ENCODE measurements at regions not wholly inside any gene's neighbourhood (a gene's known extent, or its start where the extent isn't known, plus 50 kb on each side); places are given as distances from the start of the nearest gene placed in this dataset.
"Not testable (repeated sequence)": the region's sequence is repeated elsewhere in the genome, so short reads cannot be mapped to it uniquely, and the experiment has no call there.

DNA sequence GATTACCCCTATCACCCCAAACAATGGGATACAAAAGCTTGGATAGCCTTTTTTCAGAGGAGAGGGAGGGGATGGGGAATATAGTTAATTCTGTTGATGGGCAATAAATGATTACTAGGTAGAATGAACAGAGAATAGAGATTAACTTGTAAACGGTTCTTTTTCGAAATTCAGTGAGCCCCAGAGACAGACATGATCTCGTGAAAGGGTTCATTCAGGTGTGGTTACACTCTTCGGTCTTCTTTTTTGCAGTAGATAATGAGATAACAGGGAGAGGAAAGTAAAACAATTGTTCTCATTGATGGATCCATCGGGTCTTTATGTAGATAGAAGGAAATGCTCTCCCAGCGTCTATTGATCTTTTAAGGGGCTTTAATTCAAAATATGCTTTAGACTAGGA, 69.3 kb upstream of the RASSF8 start:
- H3K4me3 ChIP-seq (ENCODE audit: low read depth, low read length), result no peak overlapping the region
- no peak for DNase-seq (ENCODE audit: low read depth)
- no peak for TF ChIP-seq CTCF (IDR thresholded peaks at IDR 0.05; ENCODE audit: insufficient read depth, low read depth, low read length, missing control alignments)

DNA sequence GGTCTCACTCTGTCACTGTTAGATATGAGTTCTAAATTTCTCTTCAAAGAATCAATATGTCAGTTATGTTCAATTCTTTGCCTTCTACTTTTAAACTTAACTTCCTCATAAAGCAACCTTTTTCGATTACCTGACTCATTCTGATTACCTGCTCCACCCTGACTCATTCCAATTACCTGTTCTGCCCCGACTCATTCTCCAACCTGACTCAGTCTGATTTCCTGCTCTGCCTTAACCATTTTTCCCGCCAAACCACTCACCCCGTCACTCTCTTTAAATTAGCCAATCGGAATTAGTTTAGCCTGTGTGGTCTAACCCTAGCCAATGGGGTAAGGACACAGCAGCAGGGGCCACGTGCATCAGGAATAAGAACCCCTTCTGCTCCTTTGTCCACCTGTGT, 67.4 kb upstream of the RASSF8 start:
- not testable (repeated sequence) for H3K4me3 ChIP-seq (ENCODE audit: low read depth, low read length); DNase-seq (ENCODE audit: low read depth)

DNA sequence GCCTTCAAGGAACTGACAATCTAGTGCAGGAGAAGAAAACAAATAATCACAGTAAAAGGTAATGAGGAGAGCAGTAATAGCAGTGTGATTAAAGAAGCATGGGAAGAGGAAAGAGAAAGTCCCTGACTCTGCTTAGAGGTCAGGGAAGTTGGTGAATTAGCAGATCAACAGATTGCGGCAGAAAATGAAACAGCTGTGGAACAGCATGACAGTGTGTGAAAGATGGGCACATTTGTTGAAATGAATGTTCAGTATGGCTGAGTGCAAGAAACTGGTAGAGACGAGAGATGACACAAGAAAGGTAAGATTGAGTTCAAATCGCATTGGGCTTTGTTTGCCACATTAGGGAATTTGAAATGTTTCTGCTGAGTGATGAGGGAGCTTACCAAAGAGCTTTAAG, 63.7 kb upstream of the RASSF8 start:
- no peak for DNase-seq (ENCODE audit: low read depth)
- no peak overlapping the region for H3K4me3 ChIP-seq (ENCODE audit: low read depth, low read length)
- TF ChIP-seq CTCF (IDR thresholded peaks at IDR 0.05; ENCODE audit: insufficient read depth, low read depth, low read length, missing control alignments), result no peak

GRCh38 chr12:25896981-25897380, 61.5 kb upstream of the RASSF8 start:
- DNase-seq (ENCODE audit: low read depth), result no peak
- H3K4me3 ChIP-seq (ENCODE audit: low read depth, low read length), result no peak overlapping the region
- no peak for TF ChIP-seq CTCF (IDR thresholded peaks at IDR 0.05; ENCODE audit: insufficient read depth, low read depth, low read length, missing control alignments)

- TF ChIP-seq CTCF (IDR thresholded peaks at IDR 0.05; ENCODE audit: insufficient read depth, low read depth, low read length, missing control alignments), result no peak
- DNase-seq (ENCODE audit: low read depth), result no peak
- no peak overlapping the region for H3K4me3 ChIP-seq (ENCODE audit: low read depth, low read length)
Observed at GRCh38 chr12:25903603-25904245, 54.8 kb upstream of the RASSF8 start.

- TF ChIP-seq CTCF (IDR thresholded peaks at IDR 0.05; ENCODE audit: insufficient read depth, low read depth, low read length, missing control alignments), result no peak
- DNase-seq (ENCODE audit: low read depth), result no peak
- no peak overlapping the region for H3K4me3 ChIP-seq (ENCODE audit: low read depth, low read length)
Observed at GRCh38 chr12:25904442-25904841, 54.0 kb upstream of the RASSF8 start.

DNA sequence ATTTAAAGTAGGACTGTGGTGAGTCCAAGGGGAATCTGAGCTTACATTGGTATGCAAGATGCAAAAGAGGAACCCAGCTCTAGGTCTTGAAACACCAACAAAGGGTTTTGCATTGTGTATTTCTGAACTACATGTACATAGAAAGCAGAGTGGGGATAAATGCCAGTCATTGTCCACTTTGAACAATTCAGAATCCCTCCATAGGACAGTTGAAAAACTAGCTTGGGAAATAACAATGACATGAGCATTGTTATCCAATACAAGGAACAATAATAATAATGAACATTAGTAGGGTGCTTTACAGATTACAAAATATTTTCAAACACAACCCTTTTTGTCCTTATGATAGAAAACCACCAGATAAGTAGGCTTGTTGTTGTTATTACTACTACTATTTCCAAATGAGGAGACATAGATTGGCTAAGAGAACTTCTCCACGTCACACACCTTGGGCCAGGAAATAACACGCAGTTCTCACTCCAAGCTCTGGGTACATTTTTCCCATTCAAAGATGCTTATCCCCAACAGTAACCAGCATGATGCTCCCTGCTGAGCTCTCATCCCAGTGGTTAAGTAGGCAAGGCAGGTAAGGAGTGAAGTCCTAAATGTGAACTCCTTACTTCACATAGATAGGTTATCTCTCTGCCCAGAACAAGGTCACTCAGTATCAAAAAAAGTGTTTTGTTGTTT, 51.7 kb upstream of the RASSF8 start:
- DNase-seq (ENCODE audit: low read depth), result no peak
- TF ChIP-seq CTCF (IDR thresholded peaks at IDR 0.05; ENCODE audit: insufficient read depth, low read depth, low read length, missing control alignments), result no peak
- no peak overlapping the region for H3K4me3 ChIP-seq (ENCODE audit: low read depth, low read length)
